SK-N-SH (cell line): ENCODE measurements at regions not wholly inside any gene's neighbourhood (a gene's known extent, or its start where the extent isn't known, plus 50 kb on each side); places are given as distances from the start of the nearest gene placed in this dataset.

Source experiments
- CTCF ChIA-PET: fragments of 300-600, 350-600 bp; formaldehyde crosslinking; extraction: SDS; loops from one replicate; lab custom pipeline; 2021; lab: Yijun Ruan, JAX
- POLR2A ChIA-PET: fragments of 350-600 bp; sonication (Branson Sonifier 250); formaldehyde crosslinking; extraction: SDS; loops from one replicate; lab custom pipeline; 2020; ENCODE audit warnings: antibody characterized with exemption, inconsistent platforms; lab: Yijun Ruan, JAX
- DNase-seq: peaks from one replicate; pipeline ENCODE4 v3.0.0; 2012
- H2AFZ ChIP-seq: fragments of 200-600 bp; sonication (generic); 2 replicates; pipeline ENCODE4 v1.8.1; 2016; ENCODE audit warnings: antibody characterized with exemption, mild to moderate bottlenecking, low read depth
- H3F3A ChIP-seq: fragments of 200-600 bp; sonication (generic); replicated peaks from 2 replicates; pipeline ENCODE3; 2016; ENCODE audit warnings: antibody characterized with exemption, mild to moderate bottlenecking; ENCODE audit not compliant: insufficient read depth
- H3K27ac ChIP-seq, 2 experiments: fragments of 200-500 bp in 1 of 2; fragments of 200-600 bp in 1 of 2; sonication (Bioruptor generic) in 1 of 2; sonication (generic), shearing (Covaris generic) in 1 of 2; 2 replicates each; pipeline versions ENCODE4 v1.5.1 to v1.6.1; 2014 to 2016; ENCODE audit warnings: low read depth in 2 of 2, inconsistent platforms in 1 of 2, low read length in 1 of 2, mild to moderate bottlenecking in 1 of 2, mixed read lengths in 1 of 2
- H3K27me3 ChIP-seq: fragments of 200-600 bp; sonication (generic), shearing (Covaris generic); 2 replicates; pipeline ENCODE4 v1.6.1; 2016; ENCODE audit warnings: mixed run types; ENCODE audit not compliant: insufficient read depth
- H3K36me3 ChIP-seq, 2 experiments: fragments of 200-500 bp in 1 of 2; fragments of 200-600 bp in 1 of 2; sonication (Bioruptor generic) in 1 of 2; sonication (generic) in 1 of 2; replicated peaks in 1 of 2; 2 replicates each; pipeline versions ENCODE3 to v1.5.1; 2014 to 2016; ENCODE audit warnings: low read length in 1 of 2, mild to moderate bottlenecking in 1 of 2; ENCODE audit not compliant: insufficient read depth in 2 of 2, control insufficient read depth in 1 of 2
- H3K4me1 ChIP-seq, 2 experiments: fragments of 200-500 bp in 1 of 2; fragments of 200-600 bp in 1 of 2; sonication (Bioruptor generic) in 1 of 2; sonication (generic), shearing (Covaris generic) in 1 of 2; 2 replicates each; pipeline versions ENCODE4 v1.5.1 to v1.6.1; 2014 to 2016; ENCODE audit warnings: low read depth in 1 of 2, low read length in 1 of 2, mixed run types in 1 of 2; ENCODE audit not compliant: insufficient read depth in 2 of 2, control insufficient read depth in 1 of 2
- H3K4me2 ChIP-seq: fragments of 200-600 bp; sonication (generic), shearing (Covaris generic); 2 replicates; pipeline ENCODE4 v1.6.1; 2017; ENCODE audit warnings: mixed run types
- H3K4me3 ChIP-seq, 2 experiments: fragments of 200-500 bp in 1 of 2; fragments of 200-600 bp in 1 of 2; sonication (Bioruptor generic) in 1 of 2; sonication (generic), shearing (Covaris generic) in 1 of 2; 2 replicates each; pipeline versions ENCODE4 v1.5.1 to v1.8.1; 2014 to 2016; ENCODE audit warnings: low read depth in 2 of 2, inconsistent platforms in 1 of 2, low read length in 1 of 2, mild to moderate bottlenecking in 1 of 2, mixed read lengths in 1 of 2, moderate library complexity in 1 of 2
- H3K79me2 ChIP-seq: fragments of 200-600 bp; sonication (generic); 2 replicates; pipeline ENCODE4 v1.8.1; 2017; ENCODE audit warnings: mild to moderate bottlenecking; ENCODE audit not compliant: insufficient read depth
- H3K9ac ChIP-seq: fragments of 200-600 bp; sonication (generic); 2 replicates; pipeline ENCODE4 v1.6.1; 2017; ENCODE audit warnings: mixed run types
- H3K9me2 ChIP-seq: fragments of 200-600 bp; sonication (generic); 2 replicates; pipeline ENCODE4 v1.6.1; 2017; ENCODE audit warnings: mixed run types
- H3K9me3 ChIP-seq: fragments of 200-600 bp; sonication (generic); 2 replicates; pipeline ENCODE4 v1.6.1; 2017; ENCODE audit warnings: mixed run types, mild to moderate bottlenecking, moderate library complexity
- H4K20me1 ChIP-seq: fragments of 200-600 bp; sonication (generic); 2 replicates; pipeline ENCODE4 v1.6.1; 2017; ENCODE audit warnings: mild to moderate bottlenecking, mixed run types; ENCODE audit not compliant: insufficient read depth
- CHD2 ChIP-seq: fragments of 150-350 bp; IDR thresholded peaks from 2 replicates; pipeline ENCODE4 v1.6.1; 2018; ENCODE audit warnings: low read length; ENCODE audit not compliant: partially characterized antibody
- ELF1 ChIP-seq: IDR thresholded peaks from 2 replicates; pipeline ENCODE4 v1.4.0; 2012
- GATA2 ChIP-seq: sonication (generic); formaldehyde crosslinking; IDR thresholded peaks from 2 replicates; pipeline ENCODE4 v1.5.0; 2020; ENCODE audit warnings: mild to moderate bottlenecking, missing genetic modification reagents
- MXI1 ChIP-seq: IDR thresholded peaks from 2 replicates; pipeline ENCODE4 v1.6.1; 2012; ENCODE audit warnings: mild to moderate bottlenecking, low read depth, low read length, improper control_type of control experiment
- NFIC ChIP-seq: IDR thresholded peaks from 2 replicates; pipeline ENCODE4 v1.4.0; 2012; ENCODE audit warnings: borderline replicate concordance
- RCOR1 ChIP-seq: fragments of 150-350 bp; IDR thresholded peaks from 2 replicates; pipeline ENCODE4 v1.6.1; 2017; ENCODE audit warnings: antibody characterized with exemption, low read length
- RXRA ChIP-seq: IDR thresholded peaks from 2 replicates; pipeline ENCODE4 v1.4.0; 2012; ENCODE audit warnings: low read depth, mild to moderate bottlenecking, borderline replicate concordance
- SMC3 ChIP-seq: IDR thresholded peaks from 2 replicates; pipeline ENCODE4 v1.6.1; 2012; ENCODE audit warnings: low read depth, low read length, improper control_type of control experiment
- TCF12 ChIP-seq: IDR thresholded peaks from 2 replicates; pipeline ENCODE4 v1.4.0; 2012
- WGBS: methylation state at CpG from one replicate; pipeline ENCODE4 v1.1.6; 2017; ENCODE audit warnings: low lambda C conversion rate; 5-methylcytosine and 5-hydroxymethylcytosine counted together
- TF ChIP-seq, protein P1 (sequence below): IDR thresholded peaks from 2 replicates; pipeline ENCODE4 v1.6.1; 2012; ENCODE audit warnings: mild to moderate bottlenecking, low read depth, low read length, moderate library complexity
- TF ChIP-seq, protein P2 (sequence below): IDR thresholded peaks from 2 replicates; pipeline ENCODE4 v1.4.0; 2012; ENCODE audit warnings: low read depth, borderline replicate concordance
- TF ChIP-seq, protein P3 (sequence below): IDR thresholded peaks from 2 replicates; pipeline ENCODE4 v1.4.0; 2012; ENCODE audit warnings: low read depth
- TF ChIP-seq, protein P4 (sequence below): IDR thresholded peaks from 2 replicates; pipeline ENCODE4 v1.4.0; 2012; ENCODE audit warnings: low read depth, borderline replicate concordance

DNA sequence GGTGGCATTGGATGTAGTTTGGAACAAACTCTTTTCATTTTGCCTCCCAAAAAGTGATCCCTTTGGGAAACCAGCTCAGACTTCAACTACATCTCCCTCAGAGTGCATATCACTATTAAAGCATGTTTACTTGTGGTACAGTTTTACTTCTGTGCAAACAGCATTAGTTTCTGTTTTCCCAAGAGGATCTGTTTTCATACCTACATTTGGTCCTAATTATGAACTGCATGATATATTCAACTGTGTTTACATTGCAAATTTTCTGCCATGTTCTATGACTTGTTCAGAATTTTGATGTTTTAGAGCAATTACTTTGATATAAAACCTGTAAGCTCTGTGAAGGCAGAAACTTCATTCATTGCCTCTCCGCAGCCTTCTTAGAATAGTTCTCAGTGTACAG lies 681.5 kb upstream of the ACO1 start:
- no peak for DNase-seq
- H3K9me3 ChIP-seq, result no peaks in the 10 kb centered on the region
- no peak overlapping the region for H2AFZ ChIP-seq
- H3F3A ChIP-seq, result no peaks in the 10 kb centered on the region
- no peaks in the 10 kb centered on the region for H3K27me3 ChIP-seq
- H3K4me3 ChIP-seq, result no peak overlapping the region
- no peaks in the 10 kb centered on the region for H4K20me1 ChIP-seq
- H3K9ac ChIP-seq, result no peak overlapping the region
- WGBS, result 54% methylated on average over 1 of the region's 1 CpG
- no peak overlapping the region for H3K27ac ChIP-seq
- ChIA-PET POLR2A (no interaction called here), CTCF (no interaction called here)
- TF ChIP-seq ELF1, result no peak
- H3K4me1 ChIP-seq, result no peaks in the 10 kb centered on the region; a peak in 1 of 4 replicates
- no peaks in the 10 kb centered on the region for H3K79me2 ChIP-seq
- no peaks in the 10 kb centered on the region for H3K9me2 ChIP-seq
- H3K4me2 ChIP-seq, result no peak overlapping the region
- no peaks in the 10 kb centered on the region for H3K36me3 ChIP-seq

DNA sequence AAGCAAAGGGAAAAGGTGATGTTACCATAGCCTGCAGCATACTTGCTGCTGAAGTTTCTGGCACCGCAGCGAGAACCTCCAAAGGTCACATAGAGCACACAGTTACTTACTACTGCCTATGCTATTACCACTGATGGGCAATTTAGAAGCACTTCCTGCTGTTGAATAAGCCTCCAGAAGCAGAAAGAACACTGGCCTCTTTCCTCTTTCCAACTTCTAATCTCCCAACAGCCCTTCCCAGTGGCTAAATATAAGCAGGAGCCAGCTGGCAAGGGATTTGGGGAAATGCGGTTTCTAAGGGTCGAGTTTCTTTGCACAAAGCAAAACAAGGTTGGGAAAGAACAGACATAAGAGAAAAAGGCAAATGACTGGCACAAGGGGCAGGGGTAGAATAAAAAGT lies 669.2 kb upstream of the ACO1 start:
- WGBS, result 56% methylated on average over 4 of the region's 4 CpGs
- ChIA-PET CTCF (no interaction called here), POLR2A (no interaction called here)
- no peaks in the 10 kb centered on the region for H3F3A ChIP-seq
- no peaks in the 10 kb centered on the region for H3K27me3 ChIP-seq
- H3K9ac ChIP-seq, result no peak overlapping the region
- TF ChIP-seq GATA2 (CRISPR knock-in tag) (no peak), TCF12 (no peak), NFIC (no peak), MXI1 (no peak), CHD2 (no peak), SMC3 (no peak), RCOR1 (no peak), RXRA (no peak)
- TF ChIP-seq, protein P1, sequence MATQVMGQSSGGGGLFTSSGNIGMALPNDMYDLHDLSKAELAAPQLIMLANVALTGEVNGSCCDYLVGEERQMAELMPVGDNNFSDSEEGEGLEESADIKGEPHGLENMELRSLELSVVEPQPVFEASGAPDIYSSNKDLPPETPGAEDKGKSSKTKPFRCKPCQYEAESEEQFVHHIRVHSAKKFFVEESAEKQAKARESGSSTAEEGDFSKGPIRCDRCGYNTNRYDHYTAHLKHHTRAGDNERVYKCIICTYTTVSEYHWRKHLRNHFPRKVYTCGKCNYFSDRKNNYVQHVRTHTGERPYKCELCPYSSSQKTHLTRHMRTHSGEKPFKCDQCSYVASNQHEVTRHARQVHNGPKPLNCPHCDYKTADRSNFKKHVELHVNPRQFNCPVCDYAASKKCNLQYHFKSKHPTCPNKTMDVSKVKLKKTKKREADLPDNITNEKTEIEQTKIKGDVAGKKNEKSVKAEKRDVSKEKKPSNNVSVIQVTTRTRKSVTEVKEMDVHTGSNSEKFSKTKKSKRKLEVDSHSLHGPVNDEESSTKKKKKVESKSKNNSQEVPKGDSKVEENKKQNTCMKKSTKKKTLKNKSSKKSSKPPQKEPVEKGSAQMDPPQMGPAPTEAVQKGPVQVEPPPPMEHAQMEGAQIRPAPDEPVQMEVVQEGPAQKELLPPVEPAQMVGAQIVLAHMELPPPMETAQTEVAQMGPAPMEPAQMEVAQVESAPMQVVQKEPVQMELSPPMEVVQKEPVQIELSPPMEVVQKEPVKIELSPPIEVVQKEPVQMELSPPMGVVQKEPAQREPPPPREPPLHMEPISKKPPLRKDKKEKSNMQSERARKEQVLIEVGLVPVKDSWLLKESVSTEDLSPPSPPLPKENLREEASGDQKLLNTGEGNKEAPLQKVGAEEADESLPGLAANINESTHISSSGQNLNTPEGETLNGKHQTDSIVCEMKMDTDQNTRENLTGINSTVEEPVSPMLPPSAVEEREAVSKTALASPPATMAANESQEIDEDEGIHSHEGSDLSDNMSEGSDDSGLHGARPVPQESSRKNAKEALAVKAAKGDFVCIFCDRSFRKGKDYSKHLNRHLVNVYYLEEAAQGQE, result no peak
- TF ChIP-seq, protein P2, sequence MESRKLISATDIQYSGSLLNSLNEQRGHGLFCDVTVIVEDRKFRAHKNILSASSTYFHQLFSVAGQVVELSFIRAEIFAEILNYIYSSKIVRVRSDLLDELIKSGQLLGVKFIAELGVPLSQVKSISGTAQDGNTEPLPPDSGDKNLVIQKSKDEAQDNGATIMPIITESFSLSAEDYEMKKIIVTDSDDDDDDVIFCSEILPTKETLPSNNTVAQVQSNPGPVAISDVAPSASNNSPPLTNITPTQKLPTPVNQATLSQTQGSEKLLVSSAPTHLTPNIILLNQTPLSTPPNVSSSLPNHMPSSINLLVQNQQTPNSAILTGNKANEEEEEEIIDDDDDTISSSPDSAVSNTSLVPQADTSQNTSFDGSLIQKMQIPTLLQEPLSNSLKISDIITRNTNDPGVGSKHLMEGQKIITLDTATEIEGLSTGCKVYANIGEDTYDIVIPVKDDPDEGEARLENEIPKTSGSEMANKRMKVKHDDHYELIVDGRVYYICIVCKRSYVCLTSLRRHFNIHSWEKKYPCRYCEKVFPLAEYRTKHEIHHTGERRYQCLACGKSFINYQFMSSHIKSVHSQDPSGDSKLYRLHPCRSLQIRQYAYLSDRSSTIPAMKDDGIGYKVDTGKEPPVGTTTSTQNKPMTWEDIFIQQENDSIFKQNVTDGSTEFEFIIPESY, result no peak
- TF ChIP-seq, protein P3, sequence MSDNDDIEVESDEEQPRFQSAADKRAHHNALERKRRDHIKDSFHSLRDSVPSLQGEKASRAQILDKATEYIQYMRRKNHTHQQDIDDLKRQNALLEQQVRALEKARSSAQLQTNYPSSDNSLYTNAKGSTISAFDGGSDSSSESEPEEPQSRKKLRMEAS, result no peak
- TF ChIP-seq, protein P4, sequence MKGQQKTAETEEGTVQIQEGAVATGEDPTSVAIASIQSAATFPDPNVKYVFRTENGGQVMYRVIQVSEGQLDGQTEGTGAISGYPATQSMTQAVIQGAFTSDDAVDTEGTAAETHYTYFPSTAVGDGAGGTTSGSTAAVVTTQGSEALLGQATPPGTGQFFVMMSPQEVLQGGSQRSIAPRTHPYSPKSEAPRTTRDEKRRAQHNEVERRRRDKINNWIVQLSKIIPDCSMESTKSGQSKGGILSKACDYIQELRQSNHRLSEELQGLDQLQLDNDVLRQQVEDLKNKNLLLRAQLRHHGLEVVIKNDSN, result no peak
- H4K20me1 ChIP-seq, result no peaks in the 10 kb centered on the region
- no peaks in the 10 kb centered on the region for H3K9me3 ChIP-seq
- H3K36me3 ChIP-seq, result no peaks in the 10 kb centered on the region
- H3K27ac ChIP-seq, result no peak overlapping the region
- no peaks in the 10 kb centered on the region for H3K79me2 ChIP-seq
- DNase-seq, result no peak
- no peaks in the 10 kb centered on the region for H3K9me2 ChIP-seq
- H2AFZ ChIP-seq, result no peak overlapping the region
- H3K4me3 ChIP-seq, result no peak overlapping the region
- H3K4me2 ChIP-seq, result no peak overlapping the region
- no peaks in the 10 kb centered on the region for H3K4me1 ChIP-seq
